Activated CD8-positive, alpha-beta T cell treated with anti-CD3 and anti-CD28 coated beads for 36 hours (primary cell): ENCODE measurements at regions not wholly inside any gene's neighbourhood (a gene's known extent, or its start where the extent isn't known, plus 50 kb on each side); places are given as distances from the start of the nearest gene placed in this dataset.
"Not testable (repeated sequence)": the region's sequence is repeated elsewhere in the genome, so short reads cannot be mapped to it uniquely, and the experiment has no call there.

Experiments
- ATAC-seq: fragments of 200-7000 bp; cut with Tn5 transposase; one replicate; pipeline ENCODE4 v1.10.0; 2021; ENCODE audit warnings: mild to moderate bottlenecking, moderate library complexity
- CTCF ChIA-PET: fragments of 350-600 bp; sonication (Branson Sonifier 250); formaldehyde crosslinking; loops from one replicate; lab custom pipeline; 2021; ENCODE audit warnings: antibody characterized with exemption; lab: Charles Lee
- POLR2A ChIA-PET: fragments of 350-600 bp; sonication (Branson Sonifier 250); formaldehyde crosslinking; loops from one replicate; lab custom pipeline; 2021; ENCODE audit warnings: antibody characterized with exemption; lab: Charles Lee
- DNase-seq: peaks from one replicate; pipeline ENCODE4 v3.0.0-alpha.2; 2020
- H3K27ac Mint-ChIP-seq: one replicate; pipeline ENCODE4 v1.8.0; 2021; ENCODE audit warnings: mild to moderate bottlenecking, mixed read lengths
- H3K27me3 Mint-ChIP-seq: one replicate; pipeline ENCODE4 v1.8.0; 2021; ENCODE audit warnings: mixed read lengths
- H3K36me3 Mint-ChIP-seq: one replicate; pipeline ENCODE4 v1.8.0; 2021; ENCODE audit warnings: low read depth, mixed read lengths
- H3K4me1 Mint-ChIP-seq: one replicate; pipeline ENCODE4 v1.8.0; 2021; ENCODE audit warnings: low read depth, mixed read lengths
- H3K4me3 Mint-ChIP-seq: one replicate; pipeline ENCODE4 v1.8.0; 2021; ENCODE audit warnings: mild to moderate bottlenecking, moderate library complexity, mixed read lengths
- H3K9me3 Mint-ChIP-seq: one replicate; pipeline ENCODE4 v1.8.0; 2021; ENCODE audit warnings: mixed read lengths
- CTCF ChIP-seq: fragments of 200-600 bp; IDR thresholded peaks from one replicate; pipeline ENCODE4 v1.8.0; 2022; ENCODE audit warnings: antibody characterized with exemption, mild to moderate bottlenecking
- intact Hi-C: fragments of 100-400 bp; cut with micrococcal nuclease; formaldehyde crosslinking; loops from one replicate; pipeline ENCODE4 v1.10.0; 2022

- no peak overlapping the region for H3K27ac Mint-ChIP-seq
- no peaks in the 10 kb centered on the region for H3K36me3 Mint-ChIP-seq
- H3K27me3 Mint-ChIP-seq, result no peaks in the 10 kb centered on the region
- no peaks in the 10 kb centered on the region for H3K4me1 Mint-ChIP-seq
- H3K9me3 Mint-ChIP-seq, result peaks cover 16% of the 10 kb centered on the region
- intact Hi-C loops, result no loop called here
- no peak for TF ChIP-seq CTCF
- ATAC-seq, result no peak
- ChIA-PET CTCF (no interaction called here), POLR2A (no interaction called here)
- H3K4me3 Mint-ChIP-seq, result no peak overlapping the region
- DNase-seq, result no peak
These were observed 110.4 kb upstream of the SLC27A6 start for GRCh38 chr5:128854931-128855330.

- DNase-seq (no peak), ATAC-seq (no peak)
- H3K36me3 Mint-ChIP-seq, result no peaks in the 10 kb centered on the region
- TF ChIP-seq CTCF, result no peak
- no peak overlapping the region for H3K4me3 Mint-ChIP-seq
- H3K27me3 Mint-ChIP-seq, result no peaks in the 10 kb centered on the region
- peaks cover 7% of the 10 kb centered on the region for H3K9me3 Mint-ChIP-seq
- H3K4me1 Mint-ChIP-seq, result no peaks in the 10 kb centered on the region
- intact Hi-C loops, result no loop called here
- H3K27ac Mint-ChIP-seq, result no peak overlapping the region
- ChIA-PET CTCF (no interaction called here), POLR2A (no interaction called here)
These were observed 108.1 kb upstream of the SLC27A6 start for GRCh38 chr5:128857076-128857677.

- intact Hi-C loops, result no loop called here
- ChIA-PET POLR2A (no interaction called here), CTCF (no interaction called here)
- Mint-ChIP-seq H3K4me3 (no peak overlapping the region), H3K27ac (no peak overlapping the region), H3K4me1 (no peaks in the 10 kb centered on the region), H3K27me3 (no peaks in the 10 kb centered on the region), H3K9me3 (peaks cover 6% of the 10 kb centered on the region), H3K36me3 (no peaks in the 10 kb centered on the region)
- DNase-seq (no peak), ATAC-seq (no peak)
- TF ChIP-seq CTCF, result no peak
These were observed 106.3 kb upstream of the SLC27A6 start for GRCh38 chr5:128858995-128859394.

- H3K27ac Mint-ChIP-seq, H3K36me3 Mint-ChIP-seq, H3K4me1 Mint-ChIP-seq, POLR2A ChIA-PET, DNase-seq, H3K9me3 Mint-ChIP-seq, CTCF ChIA-PET, ATAC-seq, intact Hi-C loops, H3K27me3 Mint-ChIP-seq, H3K4me3 Mint-ChIP-seq: not testable (repeated sequence)
These were observed 104.1 kb upstream of the SLC27A6 start for GRCh38 chr5:128861155-128861554.

- TF ChIP-seq CTCF, result no peak
- POLR2A ChIA-PET, result no interaction called here
- ATAC-seq, result no peak
- peaks cover 3% of the 10 kb centered on the region for H3K27me3 Mint-ChIP-seq
- H3K27ac Mint-ChIP-seq, result no peak overlapping the region
- H3K36me3 Mint-ChIP-seq, result no peaks in the 10 kb centered on the region
- CTCF ChIA-PET, result no interaction called here
- no peaks in the 10 kb centered on the region for H3K9me3 Mint-ChIP-seq
- no peak overlapping the region for H3K4me3 Mint-ChIP-seq
- no peaks in the 10 kb centered on the region for H3K4me1 Mint-ChIP-seq
- DNase-seq, result no peak
- intact Hi-C loops, result no loop called here
These were observed 95.3 kb upstream of the SLC27A6 start for GRCh38 chr5:128869970-128870369.

- no peak for DNase-seq
- no peak for ATAC-seq
- ChIA-PET CTCF (no interaction called here), POLR2A (no interaction called here)
- H3K36me3 Mint-ChIP-seq, result no peaks in the 10 kb centered on the region
- no peak for TF ChIP-seq CTCF
- no peaks in the 10 kb centered on the region for H3K4me1 Mint-ChIP-seq
- H3K9me3 Mint-ChIP-seq, result no peaks in the 10 kb centered on the region
- intact Hi-C loops, result no loop called here
- no peak overlapping the region for H3K27ac Mint-ChIP-seq
- no peak overlapping the region for H3K4me3 Mint-ChIP-seq
- H3K27me3 Mint-ChIP-seq, result peaks cover 4% of the 10 kb centered on the region
These were observed 94.9 kb upstream of the SLC27A6 start for GRCh38 chr5:128870373-128870772.
